ENCODE measurements at regions not wholly inside any gene's neighbourhood (a gene's known extent, or its start where the extent isn't known, plus 50 kb on each side); places are given as distances from the start of the nearest gene placed in this dataset.
"Not testable (repeated sequence)": the region's sequence is repeated elsewhere in the genome, so short reads cannot be mapped to it uniquely, and the experiment has no call there.

DNA sequence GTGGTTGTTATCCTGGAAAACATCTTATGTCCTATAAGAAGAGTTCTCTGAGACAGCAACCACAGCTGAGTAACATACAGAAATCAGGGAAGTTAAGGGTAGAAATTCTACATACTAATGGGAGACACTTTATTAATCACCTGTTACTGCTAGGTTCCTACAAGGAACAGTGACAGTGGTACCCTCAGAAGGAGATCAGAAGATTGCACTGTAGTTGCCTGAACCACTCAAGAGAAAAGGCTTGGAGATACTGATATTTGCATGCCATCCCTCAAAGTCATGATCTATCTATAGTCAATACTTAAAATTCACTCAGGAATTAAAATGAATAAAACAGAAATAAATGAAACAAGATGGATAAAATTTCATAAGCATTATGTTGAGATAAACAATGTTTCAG, 136.0 kb downstream of the LMLN start:
- DNase-seq, result no peak

- DNase-seq, result no peak
Observed at GRCh38 chr3:198097048-198097447, 137.0 kb downstream of the LMLN start.

GRCh38 chr3:198098661-198099081, 138.7 kb downstream of the LMLN start:
- not testable (repeated sequence) for DNase-seq

DNA sequence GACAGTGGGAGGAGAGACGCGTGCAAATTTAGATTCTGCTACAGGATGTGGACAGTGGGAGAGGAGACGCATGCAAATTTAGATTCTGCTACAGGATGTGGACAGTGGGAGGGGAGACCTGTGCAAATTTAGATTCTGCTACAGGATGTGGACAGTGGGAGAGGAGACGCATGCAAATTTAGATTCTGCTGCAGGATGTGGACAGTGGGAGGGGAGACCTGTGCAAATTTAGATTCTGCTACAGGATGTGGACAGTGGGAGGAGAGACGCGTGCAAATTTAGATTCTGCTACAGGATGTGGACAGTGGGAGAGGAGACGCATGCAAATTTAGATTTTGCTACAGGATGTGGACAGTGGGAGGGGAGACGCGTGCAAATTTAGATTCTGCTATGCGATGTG, 143.1 kb downstream of the LMLN start:
- DNase-seq, result not testable (repeated sequence)

DNA sequence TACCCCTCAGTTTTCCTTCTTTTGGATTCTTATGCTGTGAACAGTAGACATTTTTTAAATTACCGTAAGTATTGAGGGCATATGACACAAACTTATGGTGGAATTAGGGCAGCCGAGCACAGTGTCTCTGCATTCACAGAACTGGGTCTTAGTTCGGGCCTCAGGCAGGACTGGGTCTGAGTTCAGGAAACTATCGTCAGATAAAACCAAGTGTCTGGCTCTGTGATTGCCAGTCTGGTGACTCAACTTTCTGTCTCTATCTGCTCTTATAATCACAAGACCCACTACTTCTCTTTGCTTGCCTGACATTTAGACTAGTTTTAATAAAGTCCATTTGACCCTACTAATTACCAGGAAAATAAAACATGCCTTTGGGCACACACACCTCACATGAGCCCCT, 146.2 kb downstream of the LMLN start:
- no peak for DNase-seq

DNA sequence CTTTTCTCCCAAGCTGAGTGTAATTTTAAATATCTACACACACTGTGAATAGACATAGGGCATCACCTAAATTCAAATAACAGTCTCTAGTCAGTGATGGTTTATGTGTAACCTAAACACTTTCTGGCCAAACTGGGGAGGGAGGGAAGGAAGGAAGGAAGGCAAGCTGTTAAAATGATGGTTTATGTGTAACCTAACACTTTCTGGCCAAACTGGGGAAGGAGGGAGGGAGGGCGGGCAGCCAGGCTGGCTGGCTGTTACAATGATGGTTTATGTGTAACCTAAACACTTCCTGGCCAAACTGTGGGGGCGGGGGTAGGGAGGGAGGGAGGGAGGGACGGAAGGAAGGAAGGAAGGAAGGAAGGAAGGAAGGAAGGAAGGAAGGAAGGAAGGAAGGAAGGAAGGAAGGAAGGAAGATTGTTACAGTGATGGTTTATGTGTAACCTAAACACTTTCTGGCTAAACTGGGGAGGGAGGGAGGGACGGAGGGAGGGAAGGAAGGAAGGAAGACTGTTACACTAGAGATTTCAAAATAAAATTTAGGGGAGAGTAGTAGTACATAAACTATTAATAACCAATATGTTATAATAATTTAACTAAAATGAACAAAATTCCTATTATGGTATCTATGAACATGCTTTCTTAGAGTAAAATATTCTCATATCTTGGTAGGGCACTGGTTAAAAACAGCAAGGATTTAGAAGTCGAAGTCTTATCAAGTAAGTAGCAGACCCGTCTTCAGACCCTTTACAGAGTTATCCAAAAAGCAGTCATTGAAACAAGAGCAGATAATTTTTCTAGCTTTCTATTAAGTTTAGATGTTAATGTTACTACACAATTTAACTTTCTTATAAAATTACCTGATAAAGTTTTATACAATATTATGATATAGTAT, 148.1 kb downstream of the LMLN start:
- DNase-seq, result no peak

GRCh38 chr3:198109883-198110282, 149.9 kb downstream of the LMLN start:
- no peak for DNase-seq

- no peak for DNase-seq
Observed at GRCh38 chr3:198112031-198112430, 152.0 kb downstream of the LMLN start.

GRCh38 chr3:198113206-198114053, 153.4 kb downstream of the LMLN start:
- DNase-seq, result peak; percentile 77

- not testable (repeated sequence) for DNase-seq
Observed at GRCh38 chr3:198114516-198114915, 154.5 kb downstream of the LMLN start.

DNA sequence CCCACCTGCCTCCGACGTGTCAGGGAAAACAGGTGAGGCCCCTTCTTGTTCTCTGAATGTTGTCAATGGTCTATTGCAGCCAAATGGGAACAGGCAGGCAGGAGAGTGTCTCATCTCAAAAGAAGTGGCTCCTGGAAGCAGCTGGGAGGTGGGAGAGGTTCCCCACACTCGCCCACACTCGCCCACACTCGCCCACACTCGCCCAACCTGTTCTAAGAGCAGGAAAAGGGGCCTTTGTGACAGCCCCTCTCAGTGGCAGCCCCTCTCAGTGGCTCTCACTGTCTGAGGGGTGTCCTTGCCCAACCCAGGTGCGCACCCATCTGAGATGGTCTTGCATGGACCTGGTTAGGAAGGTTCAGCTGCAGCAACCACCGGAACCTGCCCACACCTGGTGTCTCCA, 162.2 kb downstream of the LMLN start:
- not testable (repeated sequence) for DNase-seq

DNA sequence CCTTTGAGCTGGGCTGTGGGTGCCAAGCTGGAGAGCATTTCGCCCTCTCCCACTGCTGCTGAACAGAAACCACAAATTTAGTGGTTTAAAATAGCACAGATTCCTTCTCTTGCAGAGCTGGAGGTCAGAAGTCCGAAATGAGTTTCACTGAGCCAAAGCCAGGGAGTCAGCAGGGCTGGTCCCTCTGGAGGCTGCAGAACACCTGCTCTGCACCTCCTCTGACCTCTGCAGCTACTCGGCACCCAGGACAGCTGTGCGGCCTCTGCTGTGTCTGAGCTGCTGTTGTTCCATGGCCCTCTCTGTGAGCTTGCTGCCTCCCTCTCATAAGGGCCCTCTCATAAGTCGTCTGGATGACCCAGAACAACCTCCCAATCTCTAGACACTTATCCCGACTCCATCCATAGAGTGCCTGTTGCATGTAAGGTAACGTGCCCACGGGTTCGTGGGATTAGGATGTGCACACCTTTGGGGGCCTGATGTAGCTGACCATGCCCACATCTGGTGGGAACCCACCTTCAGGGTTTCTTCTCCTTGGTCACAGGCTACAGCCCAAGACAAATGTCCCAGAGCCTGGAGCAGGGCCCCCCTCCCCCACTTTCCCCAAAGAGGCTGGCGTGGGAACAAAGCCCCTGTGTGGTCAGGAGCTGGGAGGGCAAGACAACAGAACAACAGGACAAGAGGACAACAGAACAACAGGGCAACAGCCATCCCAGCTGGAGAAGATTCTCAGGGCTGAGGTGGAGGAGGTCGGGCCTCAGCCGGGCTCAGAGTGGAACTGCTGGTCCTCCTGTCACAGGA, 177.2 kb downstream of the LMLN start:
- DNase-seq, result not testable (repeated sequence)

DNA sequence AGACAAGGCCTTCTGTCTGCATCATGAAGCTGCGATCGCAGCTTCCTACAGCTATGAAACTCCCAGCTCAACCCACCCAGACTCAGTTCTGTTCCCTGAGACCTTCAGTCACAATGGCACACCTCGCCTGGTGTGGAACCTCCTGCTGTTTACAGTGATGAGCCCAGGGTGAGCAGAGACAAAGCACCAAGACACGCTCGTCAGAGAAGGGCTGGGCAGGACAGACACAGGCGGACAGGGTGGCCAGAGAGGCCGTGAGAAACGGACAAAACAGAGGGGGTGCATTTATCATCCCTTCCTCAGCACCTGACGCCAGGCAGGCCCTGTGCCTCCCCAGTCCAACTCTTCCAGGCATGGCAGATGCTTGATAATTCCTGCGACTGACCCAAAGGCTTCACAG, 178.2 kb downstream of the LMLN start:
- DNase-seq, result not testable (repeated sequence)

DNA sequence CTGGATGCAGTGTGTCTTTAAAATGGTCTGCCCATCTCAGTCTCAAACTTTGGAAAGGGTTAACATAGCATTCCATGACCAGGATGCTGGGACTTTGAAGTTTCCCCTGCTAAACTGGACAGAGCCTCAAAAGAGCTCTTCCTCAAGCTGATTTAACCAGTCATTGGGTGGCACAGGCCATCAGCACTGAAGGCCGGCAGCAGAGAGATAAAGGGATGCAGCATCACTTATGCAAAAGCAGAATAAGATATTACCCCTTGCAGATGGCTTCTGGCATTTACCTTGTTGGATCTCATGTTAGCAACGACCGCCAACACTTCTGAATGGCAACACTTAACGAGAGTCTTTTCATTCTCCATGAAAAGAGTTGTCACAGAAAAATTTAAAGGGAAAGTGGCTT, 179.0 kb downstream of the LMLN start:
- not testable (repeated sequence) for DNase-seq

DNA sequence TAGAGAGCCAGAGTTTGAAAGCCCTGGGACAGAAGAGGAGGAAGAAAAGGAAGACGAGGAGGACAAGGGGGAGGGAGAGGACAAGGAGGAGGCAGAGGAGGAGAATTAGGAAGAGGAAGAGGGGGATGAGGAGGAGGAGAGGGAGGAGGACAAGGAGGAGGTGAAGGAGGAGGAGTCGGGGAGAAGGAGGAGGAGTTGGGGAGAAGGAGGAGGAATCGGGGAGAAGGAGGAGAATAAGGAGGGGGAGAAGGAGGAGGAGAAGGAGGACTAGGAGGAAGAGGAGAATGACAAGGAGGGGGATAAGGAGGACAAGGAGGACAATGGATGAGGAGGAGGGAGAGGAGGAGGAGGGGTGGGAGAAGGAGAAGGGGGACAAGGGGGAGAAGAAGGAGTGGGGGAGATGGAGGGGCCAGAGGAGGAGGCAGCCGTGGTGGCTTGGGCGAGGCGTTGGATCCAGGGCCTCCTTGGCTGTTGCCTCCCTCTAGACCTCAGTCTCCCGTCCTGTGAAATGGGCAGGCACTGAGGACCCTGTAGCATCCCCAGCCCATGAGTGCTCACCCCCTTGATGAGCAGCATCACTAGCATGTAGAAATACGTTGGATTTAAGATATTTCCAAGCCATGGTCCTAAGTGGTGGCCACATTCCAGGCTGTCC, 179.6 kb downstream of the LMLN start:
- DNase-seq, result not testable (repeated sequence)

DNA sequence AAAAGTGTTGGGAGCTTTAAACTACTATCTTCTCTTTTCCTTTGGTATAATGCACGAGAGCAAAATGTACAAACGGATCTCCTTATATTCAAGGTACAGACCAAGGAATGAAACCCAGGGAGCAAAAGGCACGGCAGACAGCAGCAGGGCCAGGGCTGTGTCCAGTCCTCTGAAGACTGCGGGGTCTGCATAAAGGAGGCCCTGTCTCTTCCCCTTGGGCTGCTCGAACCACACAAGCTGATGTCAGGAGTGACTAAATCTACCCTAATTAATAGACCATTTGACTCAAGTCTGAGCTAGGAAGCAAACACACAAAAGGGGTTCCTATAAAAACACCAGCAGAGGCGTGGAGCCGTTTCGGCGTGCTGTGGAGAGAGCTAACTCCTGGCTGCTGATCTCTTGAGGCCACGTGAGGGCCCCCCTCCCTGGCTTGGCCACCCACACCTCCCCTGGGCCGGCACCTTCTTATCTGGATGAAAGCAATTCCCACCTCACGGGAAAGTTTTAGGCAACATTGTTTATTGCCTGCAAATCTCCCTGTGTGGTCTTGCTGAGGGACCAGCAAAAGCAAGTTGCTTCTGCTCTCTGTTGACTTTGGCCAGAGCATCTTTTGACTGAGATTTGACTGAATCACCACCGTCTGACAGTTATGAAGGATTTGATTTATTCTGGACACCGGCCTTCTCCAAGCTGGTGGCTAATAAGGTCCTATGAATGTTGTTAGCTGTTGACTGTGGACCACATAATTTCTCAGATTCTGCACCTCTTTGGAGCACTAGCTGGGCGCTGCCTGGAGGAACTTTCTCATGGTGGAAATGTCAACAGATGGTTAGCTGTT, 183.5 kb downstream of the LMLN start:
- not testable (repeated sequence) for DNase-seq

- DNase-seq, result not testable (repeated sequence)
Observed at GRCh38 chr3:198145231-198145784, 185.3 kb downstream of the LMLN start.

DNA sequence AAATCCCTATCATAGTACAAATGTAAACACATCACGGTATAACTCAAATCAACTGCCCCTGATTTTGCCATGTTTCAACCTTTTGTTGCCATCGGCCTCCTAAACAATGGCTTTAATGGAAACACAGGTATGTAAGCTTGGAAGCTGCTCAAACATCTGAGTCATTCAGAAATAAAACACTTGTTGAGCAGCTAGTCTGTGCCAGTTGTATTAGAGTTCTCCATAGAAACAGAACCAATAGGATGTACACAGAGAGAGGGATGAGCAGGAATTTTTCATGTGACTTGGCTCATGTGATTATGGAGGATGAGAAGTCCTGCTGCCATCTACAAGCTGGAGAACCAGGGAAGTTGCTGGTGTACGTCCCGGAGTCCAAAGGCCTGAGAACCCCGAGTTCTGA, 186.1 kb downstream of the LMLN start:
- DNase-seq, result not testable (repeated sequence)

DNA sequence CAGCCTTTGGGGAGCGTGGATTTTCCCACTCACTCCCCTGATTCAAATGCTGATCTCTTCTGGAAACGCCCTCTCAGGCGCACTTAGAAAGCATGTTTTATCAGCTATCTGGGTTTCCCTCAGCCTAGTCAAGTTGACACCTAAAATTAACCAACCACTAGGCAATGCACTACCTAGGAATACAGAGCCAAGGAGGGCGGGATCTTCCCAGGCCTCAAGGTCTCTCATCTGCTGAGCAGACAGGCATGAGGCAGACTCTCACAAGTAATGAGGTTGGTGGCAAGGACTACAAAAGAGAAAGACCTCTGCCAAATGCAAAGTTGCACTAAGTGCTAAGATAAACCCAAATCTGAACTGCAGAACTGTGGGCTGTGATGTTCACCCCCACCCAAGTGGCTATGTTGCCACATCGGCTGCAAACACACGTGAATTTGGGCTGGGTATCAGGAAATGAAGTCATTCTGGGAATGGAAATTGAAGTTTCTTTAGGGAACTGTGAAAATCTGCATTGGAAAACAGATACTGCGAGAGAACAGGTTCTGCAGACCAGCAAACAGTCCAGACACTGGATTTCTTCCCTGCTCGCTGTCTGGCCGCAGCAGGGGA, 186.6 kb downstream of the LMLN start:
- DNase-seq, result not testable (repeated sequence)

GRCh38 chr3:198147213-198147612, 187.2 kb downstream of the LMLN start:
- DNase-seq, result not testable (repeated sequence)

DNA sequence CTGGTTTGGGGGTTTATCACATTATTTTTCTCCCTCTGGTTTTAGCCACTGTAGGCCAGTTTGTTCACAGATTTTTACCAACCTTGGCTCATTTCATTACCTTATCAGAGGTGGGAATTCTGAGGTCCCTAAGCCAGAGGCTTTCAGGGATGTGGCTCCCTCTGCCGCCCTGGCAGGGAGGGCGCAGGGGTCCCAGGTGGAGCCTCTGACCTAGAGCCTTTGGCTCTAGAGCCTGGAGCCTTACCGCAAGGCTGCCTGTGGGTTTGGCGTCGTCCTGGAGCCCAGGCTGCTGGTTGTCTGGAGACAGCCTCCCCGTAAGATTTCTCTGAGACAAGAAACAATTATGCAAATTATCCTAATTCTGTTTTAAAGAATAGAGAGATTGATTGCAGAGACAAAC, 188.0 kb downstream of the LMLN start:
- DNase-seq, result not testable (repeated sequence)
